ENCODE measurements at regions not wholly inside any gene's neighbourhood (a gene's known extent, or its start where the extent isn't known, plus 50 kb on each side); places are given as distances from the start of the nearest gene placed in this dataset.
"Not testable (repeated sequence)": the region's sequence is repeated elsewhere in the genome, so short reads cannot be mapped to it uniquely, and the experiment has no call there.

GRCh38 chr20:47440857-47441773 lies 60.6 kb upstream of the NCOA3 start:
- no peak overlapping the region for H3K4me3 Mint-ChIP-seq
- no peaks in the 10 kb centered on the region for H3K9me3 ChIP-seq (ENCODE audit: control insufficient read depth, low read length)
- 90 to 95% methylated on average over 4 to 7 of the region's 7 CpGs for WGBS, 2 experiments (ENCODE audit: insufficient coverage in 1 of 2, insufficient read length in 1 of 2)
- H3K27me3 ChIP-seq (ENCODE audit: control insufficient read depth, insufficient read depth, low read length, poor library complexity, severe bottlenecking) = no peaks in the 10 kb centered on the region
- H3K4me3 ChIP-seq (ENCODE audit: low read length) = no peak overlapping the region
- no peak for DNase-seq
- H3K36me3 Mint-ChIP-seq (ENCODE audit: low read depth) = no peaks in the 10 kb centered on the region
- H3K27me3 Mint-ChIP-seq (ENCODE audit: insufficient read depth) = no peaks in the 10 kb centered on the region
- H3K9me3 Mint-ChIP-seq = no peaks in the 10 kb centered on the region
- no peak overlapping the region for H3K9ac ChIP-seq (ENCODE audit: extremely low read depth, low read length, poor library complexity, severe bottlenecking)
- H3K4me1 Mint-ChIP-seq = peaks cover 5% of the 10 kb centered on the region
- H3K4me1 ChIP-seq (ENCODE audit: control insufficient read depth, insufficient read depth, low read length) = no peaks in the 10 kb centered on the region
- H3K27ac ChIP-seq (ENCODE audit: low read depth, low read length) = no peak overlapping the region
- H3K36me3 ChIP-seq (ENCODE audit: control insufficient read depth, insufficient read depth, low read length) = no peaks in the 10 kb centered on the region
- H3K27ac Mint-ChIP-seq = peak overlapping the region; percentile 41
- no peak for TF ChIP-seq CTCF (conservative IDR thresholded peaks at IDR 0.05)

DNA sequence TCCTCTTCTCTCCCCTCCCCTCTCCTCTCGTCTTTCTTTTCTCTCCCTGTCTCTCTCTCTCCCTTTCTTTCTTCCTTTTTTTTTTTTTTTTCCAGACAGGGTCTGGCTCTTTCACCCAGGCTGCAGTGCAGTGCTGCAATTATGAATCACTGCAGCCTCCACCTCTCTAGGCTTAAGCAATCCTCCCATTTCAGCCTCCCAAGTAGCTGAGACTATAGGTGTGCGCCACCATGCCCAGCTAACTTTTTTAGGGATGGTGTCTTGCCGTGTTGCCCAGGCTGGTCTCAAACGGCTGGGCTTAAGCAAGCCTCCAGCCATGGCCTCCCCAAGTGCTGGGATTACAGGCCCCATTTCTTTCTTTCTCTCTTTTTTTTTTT lies 59.9 kb upstream of the NCOA3 start:
- no peak for TF ChIP-seq CTCF (conservative IDR thresholded peaks at IDR 0.05)
- peaks cover 5% of the 10 kb centered on the region for H3K4me1 Mint-ChIP-seq
- no peaks in the 10 kb centered on the region for H3K36me3 Mint-ChIP-seq (ENCODE audit: low read depth)
- Histone ChIP-seq H3K9me3 (ENCODE audit: control insufficient read depth, low read length) (no peaks in the 10 kb centered on the region), H3K9ac (ENCODE audit: extremely low read depth, low read length, poor library complexity, severe bottlenecking) (no peak overlapping the region), H3K27me3 (ENCODE audit: control insufficient read depth, insufficient read depth, low read length, poor library complexity, severe bottlenecking) (no peaks in the 10 kb centered on the region), H3K4me1 (ENCODE audit: control insufficient read depth, insufficient read depth, low read length) (no peaks in the 10 kb centered on the region), H3K4me3 (ENCODE audit: low read length) (no peak overlapping the region), H3K27ac (ENCODE audit: low read depth, low read length) (no peak overlapping the region), H3K36me3 (ENCODE audit: control insufficient read depth, insufficient read depth, low read length) (no peaks in the 10 kb centered on the region)
- 83 to 86% methylated on average over 1 to 4 of the region's 4 CpGs for WGBS, 2 experiments (ENCODE audit: insufficient coverage in 1 of 2, insufficient read length in 1 of 2)
- H3K27me3 Mint-ChIP-seq (ENCODE audit: insufficient read depth) = no peaks in the 10 kb centered on the region
- DNase-seq = no peak
- H3K9me3 Mint-ChIP-seq = no peaks in the 10 kb centered on the region
- H3K4me3 Mint-ChIP-seq = no peak overlapping the region
- no peak overlapping the region for H3K27ac Mint-ChIP-seq

- not testable (repeated sequence) for H3K4me1 ChIP-seq (ENCODE audit: control insufficient read depth, insufficient read depth, low read length); H3K4me3 ChIP-seq (ENCODE audit: low read length); H3K27me3 Mint-ChIP-seq (ENCODE audit: insufficient read depth); H3K4me1 Mint-ChIP-seq; H3K27me3 ChIP-seq (ENCODE audit: control insufficient read depth, insufficient read depth, low read length, poor library complexity, severe bottlenecking); H3K36me3 Mint-ChIP-seq (ENCODE audit: low read depth); H3K9me3 ChIP-seq (ENCODE audit: control insufficient read depth, low read length); H3K9me3 Mint-ChIP-seq; DNase-seq; H3K27ac ChIP-seq (ENCODE audit: low read depth, low read length); H3K9ac ChIP-seq (ENCODE audit: extremely low read depth, low read length, poor library complexity, severe bottlenecking); H3K36me3 ChIP-seq (ENCODE audit: control insufficient read depth, insufficient read depth, low read length); H3K4me3 Mint-ChIP-seq; H3K27ac Mint-ChIP-seq
- WGBS, 2 experiments (ENCODE audit: insufficient coverage in 1 of 2, insufficient read length in 1 of 2) = 83 to 90% methylated on average over 9 of the region's 9 CpGs
Measured at GRCh38 chr20:47443060-47443459, 58.6 kb upstream of the NCOA3 start.
